Globus pallidus (tissue), 1 donor: ENCODE measurements at regions not wholly inside any gene's neighbourhood (a gene's known extent, or its start where the extent isn't known, plus 50 kb on each side); places are given as distances from the start of the nearest gene placed in this dataset.
"Not testable (repeated sequence)": the region's sequence is repeated elsewhere in the genome, so short reads cannot be mapped to it uniquely, and the experiment has no call there.

ENCODE experiments used
- DNase-seq: peaks from one replicate; pipeline ENCODE4 v3.0.0-alpha.2; 2015; ENCODE audit warnings: low spot score

- DNase-seq, result no peak
These were observed 501.1 kb upstream of the JAG1 start for GRCh38 chr20:11174861-11175260.

GRCh38 chr20:11176431-11176830 lies 502.6 kb upstream of the JAG1 start:
- DNase-seq, result no peak

GRCh38 chr20:11178946-11179654 lies 505.3 kb upstream of the JAG1 start:
- no peak for DNase-seq

- no peak for DNase-seq
These were observed 506.4 kb upstream of the JAG1 start for GRCh38 chr20:11180186-11180585.

- not testable (repeated sequence) for DNase-seq
These were observed 507.3 kb upstream of the JAG1 start for GRCh38 chr20:11181129-11181528.

GRCh38 chr20:11181966-11182365 lies 508.2 kb upstream of the JAG1 start:
- no peak for DNase-seq

GRCh38 chr20:11182720-11183119 lies 508.9 kb upstream of the JAG1 start:
- DNase-seq, result peak; percentile 29

- DNase-seq, result no peak
These were observed 512.7 kb upstream of the JAG1 start for GRCh38 chr20:11186301-11187008.

- DNase-seq, result no peak
These were observed 515.2 kb upstream of the JAG1 start for GRCh38 chr20:11188843-11189603.

- no peak for DNase-seq
These were observed 516.9 kb upstream of the JAG1 start for GRCh38 chr20:11190741-11191140.

GRCh38 chr20:11192106-11192505 lies 518.3 kb upstream of the JAG1 start:
- no peak for DNase-seq

- DNase-seq, result no peak
These were observed 519.4 kb upstream of the JAG1 start for GRCh38 chr20:11193241-11193640.

- DNase-seq, result no peak
These were observed 521.4 kb upstream of the JAG1 start for GRCh38 chr20:11195169-11195568.

- DNase-seq, result no peak
These were observed 522.2 kb upstream of the JAG1 start for GRCh38 chr20:11195899-11196558.

GRCh38 chr20:11197851-11198250 lies 524.1 kb upstream of the JAG1 start:
- no peak for DNase-seq

GRCh38 chr20:11200423-11200822 lies 526.6 kb upstream of the JAG1 start:
- no peak for DNase-seq

- DNase-seq, result peak; percentile 62
These were observed 531.3 kb upstream of the JAG1 start for GRCh38 chr20:11204926-11205768.

- no peak for DNase-seq
These were observed 532.1 kb upstream of the JAG1 start for GRCh38 chr20:11205769-11206362.

- DNase-seq, result no peak
These were observed 534.1 kb upstream of the JAG1 start for GRCh38 chr20:11207749-11208502.

GRCh38 chr20:11210611-11211010 lies 536.8 kb upstream of the JAG1 start:
- DNase-seq, result no peak
